HG02798 (cell line): ENCODE measurements at regions not wholly inside any gene's neighbourhood (a gene's known extent, or its start where the extent isn't known, plus 50 kb on each side); places are given as distances from the start of the nearest gene placed in this dataset.

ENCODE experiments used
- ATAC-seq: cut with Tn5 transposase; IDR thresholded peaks from one replicate; pipeline ENCODE4 v1.9.1; 2021; ENCODE audit warnings: mild to moderate bottlenecking; ENCODE audit not compliant: unreplicated experiment, poor library complexity

GRCh38 chr16:9286930-9287329 is 195.5 kb downstream of the HAPSTR1 start:
- ATAC-seq = no peak

GRCh38 chr16:9296271-9296590 is 204.8 kb downstream of the HAPSTR1 start:
- no peak for ATAC-seq

- ATAC-seq = no peak
Observed at GRCh38 chr16:9297437-9298113, 206.1 kb downstream of the HAPSTR1 start.

GRCh38 chr16:9300252-9300651 is 208.8 kb downstream of the HAPSTR1 start:
- no peak for ATAC-seq

GRCh38 chr16:9302072-9302471 is 210.6 kb downstream of the HAPSTR1 start:
- no peak for ATAC-seq

GRCh38 chr16:9306753-9307152 is 215.3 kb downstream of the HAPSTR1 start:
- ATAC-seq = no peak

GRCh38 chr16:9307446-9307845 is 216.0 kb downstream of the HAPSTR1 start:
- ATAC-seq = no peak

GRCh38 chr16:9308356-9308801 is 216.9 kb downstream of the HAPSTR1 start:
- ATAC-seq = no peak

GRCh38 chr16:9308850-9309249 is 217.4 kb downstream of the HAPSTR1 start:
- ATAC-seq = no peak

- ATAC-seq = no peak
Observed at GRCh38 chr16:9309844-9310243, 218.4 kb downstream of the HAPSTR1 start.

- no peak for ATAC-seq
Observed at GRCh38 chr16:9311303-9311954, 220.0 kb downstream of the HAPSTR1 start.

GRCh38 chr16:9316008-9316407 is 224.6 kb downstream of the HAPSTR1 start:
- ATAC-seq = no peak

- ATAC-seq = no peak
Observed at GRCh38 chr16:9316615-9317014, 225.2 kb downstream of the HAPSTR1 start.

GRCh38 chr16:9318764-9319163 is 227.3 kb downstream of the HAPSTR1 start:
- no peak for ATAC-seq

- no peak for ATAC-seq
Observed at GRCh38 chr16:9322769-9323168, 231.3 kb downstream of the HAPSTR1 start.

- no peak for ATAC-seq
Observed at GRCh38 chr16:9323170-9323569, 231.7 kb downstream of the HAPSTR1 start.

- no peak for ATAC-seq
Observed at GRCh38 chr16:9327253-9327652, 235.8 kb downstream of the HAPSTR1 start.

- ATAC-seq = no peak
Observed at GRCh38 chr16:9328411-9328810, 237.0 kb downstream of the HAPSTR1 start.

GRCh38 chr16:9330095-9330494 is 238.7 kb downstream of the HAPSTR1 start:
- no peak for ATAC-seq

- no peak for ATAC-seq
Observed at GRCh38 chr16:9331503-9331902, 240.1 kb downstream of the HAPSTR1 start.

- ATAC-seq = no peak
Observed at GRCh38 chr16:9332574-9333148, 241.2 kb downstream of the HAPSTR1 start.

GRCh38 chr16:9333469-9333868 is 242.0 kb downstream of the HAPSTR1 start:
- ATAC-seq = no peak
